HG03565 (cell line): ENCODE measurements at regions not wholly inside any gene's neighbourhood (a gene's known extent, or its start where the extent isn't known, plus 50 kb on each side); places are given as distances from the start of the nearest gene placed in this dataset.
"Not testable (repeated sequence)": the region's sequence is repeated elsewhere in the genome, so short reads cannot be mapped to it uniquely, and the experiment has no call there.

ENCODE experiments used
- ATAC-seq: cut with Tn5 transposase; IDR thresholded peaks from one replicate; pipeline ENCODE4 v1.9.1; 2021; ENCODE audit warnings: mild to moderate bottlenecking, moderate library complexity; ENCODE audit not compliant: unreplicated experiment

DNA sequence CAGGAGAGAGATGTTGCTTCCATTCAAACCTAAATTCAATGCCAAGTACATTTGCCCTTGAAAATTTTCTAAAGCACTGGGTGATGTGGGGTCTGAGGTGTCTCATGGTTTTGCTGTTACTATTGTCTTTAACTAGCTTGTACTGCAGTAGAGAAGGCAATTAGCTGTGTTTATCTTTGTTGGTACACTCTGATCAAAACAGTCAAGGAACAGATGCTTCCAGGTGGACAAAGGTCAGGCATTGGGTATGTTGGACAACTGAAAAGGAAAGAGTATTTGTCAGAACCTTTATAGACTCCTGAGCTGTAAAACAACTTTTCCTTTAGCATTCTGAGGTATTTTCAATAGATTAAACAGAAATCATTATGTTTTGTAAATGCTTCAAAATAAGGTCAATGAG lies 2228.7 kb upstream of the WWC1 start:
- no peak for ATAC-seq

DNA sequence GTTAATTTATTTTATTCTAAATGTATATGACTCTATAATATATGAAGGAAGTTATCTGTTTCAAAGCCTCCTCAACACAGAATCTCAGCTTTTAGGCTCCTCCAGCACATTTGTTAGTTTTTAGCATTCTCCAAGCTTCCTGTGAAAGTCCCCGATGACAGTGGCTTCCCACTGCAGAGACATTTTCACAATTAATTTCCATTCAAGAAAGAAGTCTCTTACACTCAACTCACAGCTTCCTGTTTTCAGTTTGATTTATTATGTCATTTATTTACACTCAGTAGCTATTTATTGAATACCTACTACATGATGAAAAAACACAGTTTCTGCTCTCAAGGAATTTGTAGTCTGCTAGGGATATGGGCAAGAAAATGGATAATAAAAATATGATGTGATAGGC lies 2228.2 kb upstream of the WWC1 start:
- no peak for ATAC-seq

DNA sequence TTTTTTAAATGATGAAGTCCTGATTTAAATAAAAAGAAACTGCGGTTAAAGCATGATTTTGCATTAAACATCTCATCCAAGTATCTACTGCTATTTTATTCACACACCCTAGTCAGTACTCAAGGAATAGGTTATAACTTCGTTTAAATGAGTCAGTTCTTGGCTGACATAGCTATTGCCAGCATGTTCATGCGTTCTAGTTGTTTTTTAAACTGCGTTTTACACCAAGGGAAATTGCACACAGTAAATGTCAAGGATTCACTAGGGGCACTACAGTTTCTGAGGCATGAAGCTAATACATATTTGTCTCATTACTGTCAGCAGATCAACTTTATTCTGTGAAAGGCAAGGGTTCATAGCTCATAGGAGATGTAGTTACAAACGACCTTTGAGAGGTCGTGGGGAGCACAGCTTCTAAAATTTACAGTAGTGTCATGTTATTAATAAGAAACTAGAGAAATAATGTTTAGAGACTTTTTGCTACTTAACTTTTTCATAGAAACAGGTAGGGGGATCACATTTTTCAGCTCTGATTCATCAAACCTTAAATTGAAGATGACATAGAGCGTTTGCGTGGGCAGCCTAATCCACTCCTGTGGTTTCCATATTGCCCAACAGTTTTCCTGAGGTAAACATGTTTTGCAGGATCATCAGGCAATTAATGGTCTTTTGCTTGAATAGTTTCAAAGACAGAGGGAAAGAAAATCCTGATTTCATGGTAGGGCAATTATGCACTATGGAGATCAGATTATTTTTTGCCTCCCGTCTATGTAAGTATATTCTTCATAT lies 2222.7 kb upstream of the WWC1 start:
- no peak for ATAC-seq

DNA sequence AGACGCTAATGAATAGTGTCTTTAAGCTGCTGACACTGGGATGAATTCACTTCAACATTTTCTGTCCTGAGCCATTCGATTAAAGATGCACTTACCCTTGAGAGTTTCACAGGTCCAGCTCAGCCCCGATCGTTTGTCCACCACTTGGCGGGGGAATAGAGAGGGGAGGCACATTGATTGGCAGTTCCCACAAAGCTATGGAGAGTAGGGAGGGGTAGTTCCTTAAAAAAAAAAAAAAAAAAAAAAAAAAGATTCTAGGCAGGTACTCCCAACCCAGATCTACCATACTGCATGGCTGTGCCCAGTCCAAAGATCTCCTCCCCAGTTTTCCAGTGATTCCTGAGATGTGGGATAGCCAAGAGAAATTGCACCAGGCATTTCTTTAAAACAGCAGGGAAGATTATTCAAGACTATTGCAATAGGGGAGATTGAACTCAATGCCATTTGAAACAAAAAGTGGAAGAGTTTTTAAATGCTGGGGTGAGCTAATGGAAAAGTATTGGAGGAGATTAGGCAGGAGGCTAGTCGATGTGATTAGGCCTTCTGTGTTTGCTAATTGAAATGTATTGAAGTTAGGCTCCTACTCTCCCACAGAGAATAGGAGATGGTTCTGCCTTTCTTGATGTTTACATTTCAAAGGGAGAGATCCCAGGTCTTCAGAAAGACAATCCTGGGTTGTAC lies 2217.4 kb upstream of the WWC1 start:
- ATAC-seq, result no peak

DNA sequence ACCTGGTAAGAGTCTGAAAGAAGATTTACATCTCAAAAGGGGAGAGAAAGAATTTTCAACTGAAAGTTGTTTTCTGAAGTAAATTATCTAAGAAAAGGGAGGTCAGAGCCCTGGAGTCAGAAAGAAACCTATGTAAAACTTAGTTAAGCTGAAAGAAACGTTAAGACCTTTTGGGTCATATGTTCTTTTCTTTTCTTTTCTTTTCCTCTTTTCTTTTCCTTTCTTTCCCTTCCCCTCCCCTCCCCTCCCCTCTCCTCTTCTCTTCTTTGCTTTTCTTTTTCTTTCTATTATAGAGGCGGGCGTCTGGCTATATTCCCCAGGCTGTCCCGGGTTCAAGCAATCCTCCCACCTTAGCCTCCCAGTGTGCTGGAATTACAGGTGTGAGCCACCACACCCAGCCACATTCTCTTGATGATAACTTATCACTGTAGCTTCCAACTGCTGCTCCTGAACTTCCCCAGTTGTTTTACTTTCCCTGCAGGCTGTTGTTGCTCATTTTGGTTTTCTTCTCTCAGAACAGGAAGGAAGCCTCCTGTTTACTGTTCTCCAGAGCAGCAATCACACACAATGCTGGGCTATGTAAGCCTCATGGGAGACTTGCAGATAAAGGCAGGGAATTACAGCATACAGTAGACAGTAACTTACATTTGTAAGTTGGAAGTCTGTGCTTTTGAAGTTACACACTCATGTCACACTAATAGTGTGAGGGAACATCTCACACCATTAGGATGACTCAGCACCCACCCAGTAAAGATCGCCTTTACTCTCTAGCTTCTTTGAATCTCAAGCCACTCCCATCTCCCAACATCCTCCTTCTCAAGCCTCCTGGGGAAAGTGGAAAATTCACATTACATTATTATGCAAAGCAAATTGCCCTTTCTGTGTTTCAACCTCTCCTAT lies 2216.6 kb upstream of the WWC1 start:
- no peak for ATAC-seq

DNA sequence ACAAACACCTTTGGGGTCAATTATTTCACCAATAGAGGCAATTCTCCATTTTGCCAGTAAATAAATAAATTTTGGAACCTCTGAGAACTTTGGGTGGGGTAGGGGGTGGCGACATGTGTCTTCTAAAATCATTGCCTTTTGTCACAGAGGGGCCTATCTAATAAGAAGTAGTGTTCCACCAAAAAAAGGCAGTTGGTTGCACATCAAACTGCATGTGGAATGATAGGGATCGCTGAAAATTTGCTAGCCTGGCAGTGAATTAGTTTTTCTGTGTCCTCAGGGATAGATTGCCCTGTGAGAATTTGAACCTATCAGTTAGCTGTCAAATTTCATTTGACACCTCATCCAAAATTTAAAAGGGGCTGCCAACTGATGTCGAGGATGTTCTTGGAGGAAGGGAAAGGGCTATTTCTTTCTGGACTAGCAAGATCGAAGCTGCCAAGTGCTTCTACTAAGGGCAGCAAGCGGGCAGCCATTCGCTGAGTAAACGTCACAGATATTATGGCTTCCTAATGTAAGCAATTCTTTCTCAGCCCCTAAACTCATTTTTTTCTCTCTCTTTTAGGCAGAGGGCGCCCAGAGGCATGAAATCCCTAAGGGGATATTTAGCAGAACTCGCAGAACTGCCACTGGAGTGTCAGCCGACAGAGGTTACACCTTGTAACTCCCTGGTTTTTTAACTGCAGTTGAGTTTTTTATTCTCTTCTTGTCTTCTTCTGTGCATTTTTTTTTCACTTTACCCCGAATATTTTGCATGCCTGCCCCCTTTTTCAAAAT lies 2208.1 kb upstream of the WWC1 start:
- no peak for ATAC-seq

DNA sequence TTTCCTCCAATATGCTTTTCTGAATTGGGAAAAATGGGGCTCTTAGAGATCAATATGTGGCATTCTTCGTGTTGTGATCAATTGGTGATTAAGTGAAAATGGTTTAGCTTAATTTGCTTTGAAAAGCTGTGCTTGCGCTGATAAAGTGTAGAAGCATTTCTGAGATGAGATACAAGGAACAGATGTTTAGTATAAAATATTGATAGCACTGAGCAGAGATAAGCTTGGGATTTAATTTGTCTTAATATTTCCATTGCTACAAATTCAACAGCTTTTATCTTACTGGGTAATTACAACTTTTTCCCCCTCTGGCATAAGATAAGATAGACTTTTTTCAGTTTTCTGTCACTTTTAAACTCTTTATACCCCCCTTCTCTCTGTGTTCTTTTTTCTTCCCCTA lies 2204.9 kb upstream of the WWC1 start:
- ATAC-seq, result no peak

DNA sequence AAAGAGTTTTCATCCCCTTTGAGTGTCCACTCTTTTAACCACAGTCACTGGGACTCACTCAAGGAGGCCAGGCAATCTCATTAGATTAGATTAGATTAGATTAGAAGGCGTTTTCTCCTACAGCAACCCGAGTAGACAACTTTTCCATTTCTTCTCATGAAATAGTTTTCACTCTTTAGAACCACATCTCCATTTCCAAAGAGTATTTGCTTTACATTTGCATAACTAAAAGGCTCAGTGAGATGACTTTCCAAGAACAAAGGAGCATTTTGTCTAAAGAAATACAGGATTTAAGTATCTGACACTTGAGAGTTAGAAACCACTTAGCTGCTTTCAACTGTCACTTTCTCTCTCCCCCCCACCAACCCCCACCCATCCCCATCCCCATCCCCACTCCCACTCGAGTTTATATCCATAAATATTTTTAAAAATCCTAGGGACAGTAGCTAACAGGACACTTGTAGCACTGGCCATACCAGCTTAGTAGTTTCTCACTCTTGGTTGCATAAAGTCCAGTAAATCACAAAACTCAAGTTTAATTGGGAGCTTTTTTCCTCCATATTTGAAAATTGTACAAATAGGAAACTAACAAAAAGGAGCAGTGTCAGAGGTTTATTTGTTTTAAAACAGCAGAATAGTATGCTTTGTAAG lies 2202.9 kb upstream of the WWC1 start:
- ATAC-seq, result no peak

DNA sequence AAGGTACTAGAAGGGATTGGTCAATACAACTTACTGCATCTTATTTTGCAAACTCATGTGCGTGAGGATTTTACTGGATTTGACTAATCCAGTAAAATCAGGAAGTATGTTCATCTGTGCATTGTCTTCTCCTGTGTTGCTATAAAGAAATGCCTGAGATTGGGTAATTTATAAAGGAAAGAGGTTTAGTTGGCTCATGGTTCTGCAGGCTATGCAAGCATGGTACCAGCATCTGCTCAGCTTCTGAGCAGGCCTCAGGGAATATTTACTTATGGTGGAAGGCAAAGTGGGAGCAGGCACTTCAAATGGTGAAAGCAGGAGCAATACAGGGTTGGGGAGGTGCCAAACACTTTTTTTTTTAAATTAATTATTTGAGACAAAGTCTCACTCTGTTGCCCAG lies 2199.5 kb upstream of the WWC1 start:
- no peak for ATAC-seq

DNA sequence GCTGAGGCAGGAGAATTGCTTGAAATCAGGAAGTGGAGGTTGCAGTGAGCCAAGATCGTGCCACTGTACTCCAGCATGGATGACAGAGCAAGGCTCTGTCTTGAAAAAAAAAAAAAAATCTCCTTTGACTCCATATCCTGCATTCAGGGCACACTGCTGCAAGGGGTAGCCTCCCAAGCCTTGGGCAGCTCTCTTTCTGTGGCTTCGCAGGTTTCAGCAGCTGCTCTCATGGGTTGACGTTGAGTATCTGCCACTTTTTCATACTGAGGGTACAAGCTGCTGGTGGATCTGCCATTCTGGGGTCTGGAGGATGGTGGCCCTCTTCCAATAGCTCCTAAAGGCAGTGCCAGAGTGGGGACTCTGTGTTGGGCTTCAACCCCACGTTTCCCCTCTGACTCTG lies 2198.1 kb upstream of the WWC1 start:
- ATAC-seq, result no peak

DNA sequence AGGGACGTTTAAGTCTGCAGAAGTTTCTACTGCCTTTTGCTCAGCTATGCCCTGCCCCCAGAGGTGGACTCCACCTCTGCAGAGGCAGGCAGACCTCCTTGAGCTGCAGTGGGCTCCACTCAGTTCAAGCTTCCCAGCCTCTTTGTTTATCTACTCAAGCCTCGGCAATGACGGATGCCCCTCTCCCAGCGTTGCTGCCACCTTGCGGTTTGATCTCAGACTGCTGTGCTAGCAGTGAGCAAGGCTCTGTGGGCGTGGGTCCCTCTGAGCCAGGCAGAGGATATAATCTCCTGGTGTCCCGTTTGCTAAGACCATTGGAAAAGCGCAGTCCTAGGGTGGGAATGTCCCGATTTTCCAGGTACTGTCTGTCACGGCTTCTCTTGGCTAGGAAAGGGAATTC lies 2188.5 kb upstream of the WWC1 start:
- no peak for ATAC-seq

DNA sequence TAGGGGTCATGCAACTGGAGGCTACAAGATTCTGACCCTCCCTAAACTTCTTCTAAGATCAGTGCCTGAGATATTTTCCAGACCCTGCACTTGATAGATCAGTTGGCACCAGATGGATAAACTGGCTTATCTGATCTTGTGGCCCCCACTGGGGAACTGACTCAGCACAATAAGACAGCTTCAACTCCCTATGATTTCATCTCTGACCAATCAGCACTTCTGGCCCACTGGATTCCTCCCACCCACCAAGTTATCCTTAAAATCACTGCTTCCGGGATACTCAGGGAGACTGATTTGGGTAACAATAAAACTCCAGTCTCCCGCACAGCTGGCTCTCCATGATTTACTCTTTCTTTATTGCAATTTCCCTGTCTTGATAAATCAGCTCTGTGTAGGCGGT lies 2180.4 kb upstream of the WWC1 start:
- no peak for ATAC-seq

DNA sequence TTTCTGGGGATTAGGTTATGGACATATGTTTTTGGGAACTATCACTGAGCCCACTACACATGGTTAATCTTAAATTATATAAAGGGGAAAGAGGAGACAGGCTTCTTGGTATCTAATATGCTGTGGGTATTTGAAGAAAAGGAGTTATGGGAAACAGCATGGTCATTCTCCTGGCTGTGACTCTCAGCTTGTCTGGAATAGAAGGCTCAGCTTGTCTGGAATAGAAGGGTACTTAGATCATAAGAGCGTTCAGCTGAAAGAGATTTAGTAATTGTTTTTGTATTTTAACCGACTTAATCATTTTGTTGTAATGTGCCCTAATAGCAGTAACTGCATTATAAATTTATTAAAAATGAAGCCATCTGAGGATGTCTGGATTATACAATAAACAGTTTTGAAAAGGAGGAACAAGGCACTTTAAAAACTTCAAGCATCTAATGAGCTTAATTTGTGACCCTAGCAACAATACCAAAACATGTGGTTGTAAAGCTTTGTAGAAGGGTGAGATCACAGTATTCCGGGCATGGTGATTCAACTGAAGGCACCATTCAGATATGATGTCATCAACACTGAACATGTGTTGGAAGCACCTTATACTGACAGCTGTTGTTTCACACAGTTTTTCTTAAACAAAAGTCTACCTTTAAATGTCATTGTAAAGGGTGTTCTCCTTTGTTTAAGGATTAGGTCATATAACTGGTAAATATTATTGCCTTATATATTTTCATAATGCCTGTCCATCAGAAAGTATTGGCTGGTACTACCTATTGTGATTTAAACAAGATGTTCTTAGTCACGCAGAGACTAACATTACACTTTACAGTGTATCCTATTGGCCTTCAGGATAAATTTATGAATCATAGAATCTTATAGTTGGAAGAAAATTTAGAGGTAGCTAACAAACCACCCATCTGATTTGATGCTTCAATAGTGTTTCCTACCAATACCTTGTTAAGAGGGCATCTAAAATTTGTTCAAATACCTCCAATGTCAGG lies 2174.1 kb upstream of the WWC1 start:
- no peak for ATAC-seq

DNA sequence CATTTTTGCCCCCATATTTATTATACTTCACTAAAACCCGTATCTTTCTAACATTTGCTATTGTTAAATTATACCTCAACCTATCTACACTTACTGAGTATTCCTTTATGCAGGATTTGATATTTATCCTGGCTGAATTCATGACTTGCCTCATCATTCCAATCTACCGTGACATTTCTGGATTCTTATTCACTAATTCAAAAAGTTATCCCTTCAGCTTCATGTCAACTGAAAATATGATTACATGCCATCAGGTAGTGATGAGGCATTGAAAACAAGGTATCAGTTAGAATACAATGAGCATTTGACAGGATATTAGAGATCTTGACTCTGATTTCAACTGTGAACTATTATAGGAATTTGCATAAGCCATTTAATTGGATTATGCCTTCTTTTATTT lies 2171.9 kb upstream of the WWC1 start:
- ATAC-seq, result no peak

DNA sequence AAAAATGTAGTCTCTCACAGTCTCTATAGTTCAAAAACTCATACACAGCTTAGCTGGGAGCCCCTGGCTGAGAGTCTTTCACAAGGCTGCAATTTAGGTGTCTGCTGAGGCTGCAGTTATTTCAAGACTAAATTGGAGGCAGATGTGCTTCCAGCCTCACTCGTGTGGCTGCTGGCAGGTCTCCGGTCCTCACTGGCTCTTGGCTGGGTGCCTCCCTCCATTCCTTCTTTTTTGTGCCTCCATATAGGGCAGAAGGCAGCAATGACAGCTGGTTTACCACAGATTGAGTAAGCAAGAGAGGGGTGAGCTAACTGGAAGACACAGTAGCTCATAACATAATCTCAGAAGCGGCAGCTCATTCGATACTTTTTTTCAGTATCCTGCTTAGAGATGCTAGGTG lies 2167.7 kb upstream of the WWC1 start:
- ATAC-seq, result no peak

DNA sequence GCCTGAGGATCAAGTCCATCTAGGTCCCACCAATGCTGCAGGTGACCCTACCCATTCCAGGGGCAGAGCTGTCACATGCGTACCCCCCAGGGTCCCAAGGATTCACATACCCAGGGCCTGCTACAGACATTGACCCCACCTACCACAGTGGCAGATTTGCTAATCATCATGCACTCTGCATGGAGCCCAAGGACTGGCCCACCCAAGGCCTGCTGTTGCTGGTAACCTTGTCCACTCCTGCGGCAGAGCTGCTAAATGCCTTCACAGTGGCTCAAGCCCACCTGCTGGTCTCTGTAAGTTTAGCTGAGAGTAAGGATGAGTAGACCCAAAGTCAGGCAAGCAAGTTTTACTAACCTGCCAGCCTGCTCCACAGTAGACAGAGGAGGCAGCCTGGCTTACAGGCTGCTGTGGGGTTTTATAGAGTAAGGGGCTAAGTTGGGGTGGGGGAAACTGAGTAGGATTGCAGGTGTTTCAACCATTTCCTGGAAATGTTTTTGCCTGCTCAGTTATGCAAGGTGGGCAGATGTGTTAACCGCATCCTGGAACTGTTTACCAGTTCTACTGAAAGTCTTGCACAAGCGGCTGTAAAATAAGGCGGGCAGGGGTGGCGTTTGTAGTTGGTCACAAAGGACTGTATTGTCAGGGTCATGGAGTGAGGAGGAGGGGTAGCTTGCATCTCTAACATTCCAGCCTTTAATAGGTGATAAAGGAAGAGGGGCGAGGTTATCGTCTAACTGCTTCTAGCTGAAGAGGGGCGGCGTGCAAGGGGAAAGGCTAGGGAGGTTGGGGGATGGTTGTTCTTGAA lies 2163.5 kb upstream of the WWC1 start:
- ATAC-seq, result no peak

DNA sequence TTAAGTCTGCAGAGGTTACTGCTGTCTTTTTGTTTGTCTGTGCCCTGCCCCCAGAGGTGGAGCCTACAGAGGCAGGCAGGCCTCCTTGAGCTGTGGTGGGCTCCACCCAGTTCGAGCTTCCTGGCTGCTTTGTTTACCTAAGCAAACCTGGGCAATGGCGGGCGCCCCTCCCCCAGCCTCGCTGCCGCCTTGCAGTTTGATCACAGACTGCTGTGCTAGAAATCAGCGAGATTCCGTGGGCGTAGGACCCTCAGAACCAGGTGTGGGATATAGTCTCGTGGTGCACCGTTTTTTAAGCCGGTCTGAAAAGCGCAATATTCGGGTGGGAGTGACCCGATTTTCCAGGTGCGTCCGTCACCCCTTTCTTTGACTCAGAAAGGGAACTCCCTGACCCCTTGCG lies 2146.3 kb upstream of the WWC1 start:
- ATAC-seq, result not testable (repeated sequence)

DNA sequence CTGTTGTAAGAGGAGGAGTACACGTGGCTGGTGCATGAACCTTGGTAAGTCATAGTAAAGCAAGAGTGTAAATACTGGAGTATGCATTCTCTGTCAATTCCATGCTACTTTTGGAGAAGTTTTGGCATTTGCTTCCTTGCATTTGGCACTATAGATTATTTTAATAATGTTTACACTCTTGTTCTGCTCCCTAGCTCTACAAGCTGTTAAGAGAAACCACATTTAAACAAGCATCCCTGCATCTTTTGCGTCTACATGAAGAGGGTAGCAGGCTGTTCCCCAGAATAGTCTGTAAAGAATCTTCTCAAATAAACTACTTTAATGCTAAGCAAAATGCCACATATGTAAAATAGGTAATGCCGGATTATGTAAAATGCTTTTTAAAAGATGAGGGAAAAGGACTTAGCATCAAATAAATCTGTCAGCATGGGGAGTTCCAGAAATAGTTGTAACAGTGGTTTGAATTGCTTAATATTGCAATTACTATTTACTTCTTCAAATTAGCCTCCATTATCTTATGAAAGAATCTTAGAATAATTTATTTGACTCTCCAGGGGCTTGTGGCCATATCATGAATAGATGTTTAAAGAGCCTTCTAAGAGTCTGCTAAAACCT lies 2127.3 kb upstream of the WWC1 start:
- ATAC-seq, result no peak
